ENCODE measurements at regions not wholly inside any gene's neighbourhood (a gene's known extent, or its start where the extent isn't known, plus 50 kb on each side); places are given as distances from the start of the nearest gene placed in this dataset.

DNA sequence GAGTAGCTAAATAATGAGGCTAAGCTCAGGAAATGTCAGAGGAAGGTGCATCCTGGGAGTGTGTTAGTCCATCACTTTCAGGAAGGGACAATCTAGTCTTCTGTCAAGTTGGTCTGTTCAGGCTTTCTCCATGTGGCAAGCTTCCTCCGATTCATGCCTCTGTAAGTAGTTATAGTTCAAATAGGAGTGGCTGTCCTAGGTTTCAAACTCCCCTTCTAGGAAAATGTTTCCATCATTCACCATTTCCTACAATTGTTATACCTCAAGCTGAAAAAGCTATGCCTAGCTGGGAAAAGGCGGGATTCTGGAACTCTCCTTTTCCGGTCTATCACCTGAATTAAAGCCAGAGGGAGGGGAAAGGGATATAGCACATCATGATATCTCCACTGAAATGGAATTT is 287.7 kb upstream of the ZSWIM2 start:
- peak in 1 of 2 donors; percentile 36 for DNase-seq

DNA sequence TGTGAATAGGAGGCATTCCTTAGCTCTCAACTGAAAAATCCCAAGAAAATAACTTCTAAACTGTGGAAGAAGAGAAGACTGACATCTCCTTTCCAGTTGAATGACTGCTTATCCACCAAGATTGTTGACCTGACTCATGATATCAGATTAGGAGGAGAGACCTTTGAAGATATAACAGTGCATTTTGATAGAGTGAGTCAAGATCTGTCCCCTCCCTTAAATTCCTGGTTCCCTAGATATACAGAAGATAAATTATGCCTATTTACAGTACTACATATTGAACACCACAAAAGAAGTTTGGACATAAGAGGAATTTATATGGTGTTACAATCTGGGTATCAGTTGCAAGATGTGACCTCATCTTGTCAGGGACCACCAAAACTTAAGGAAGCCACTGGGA is 285.3 kb upstream of the ZSWIM2 start:
- no peak for DNase-seq
- Histone ChIP-seq H3K9me3 (peaks cover 0 to 9% (median 0%) of the 10 kb centered on the region in 11 donors), H3K4me1 (peaks cover 0 to 11% (median 0%) of the 10 kb centered on the region in 9 donors), H3K27ac (no peak overlapping the region), H3K27me3 (no peaks in the 10 kb centered on the region), H3K36me3 (no peaks in the 10 kb centered on the region), H3K4me3 (no peak overlapping the region)
- ATAC-seq, result no peak
- intact Hi-C loops (cut with DNase I), result loop anchor here in 5 of 10 donors (10.0 kb wide), 4 partner anchors 160 to 320 kb away; no protein-coding TSS in a partner anchor
- TF ChIP-seq, protein P1, sequence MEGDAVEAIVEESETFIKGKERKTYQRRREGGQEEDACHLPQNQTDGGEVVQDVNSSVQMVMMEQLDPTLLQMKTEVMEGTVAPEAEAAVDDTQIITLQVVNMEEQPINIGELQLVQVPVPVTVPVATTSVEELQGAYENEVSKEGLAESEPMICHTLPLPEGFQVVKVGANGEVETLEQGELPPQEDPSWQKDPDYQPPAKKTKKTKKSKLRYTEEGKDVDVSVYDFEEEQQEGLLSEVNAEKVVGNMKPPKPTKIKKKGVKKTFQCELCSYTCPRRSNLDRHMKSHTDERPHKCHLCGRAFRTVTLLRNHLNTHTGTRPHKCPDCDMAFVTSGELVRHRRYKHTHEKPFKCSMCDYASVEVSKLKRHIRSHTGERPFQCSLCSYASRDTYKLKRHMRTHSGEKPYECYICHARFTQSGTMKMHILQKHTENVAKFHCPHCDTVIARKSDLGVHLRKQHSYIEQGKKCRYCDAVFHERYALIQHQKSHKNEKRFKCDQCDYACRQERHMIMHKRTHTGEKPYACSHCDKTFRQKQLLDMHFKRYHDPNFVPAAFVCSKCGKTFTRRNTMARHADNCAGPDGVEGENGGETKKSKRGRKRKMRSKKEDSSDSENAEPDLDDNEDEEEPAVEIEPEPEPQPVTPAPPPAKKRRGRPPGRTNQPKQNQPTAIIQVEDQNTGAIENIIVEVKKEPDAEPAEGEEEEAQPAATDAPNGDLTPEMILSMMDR (IDR thresholded peaks at IDR 0.05), result no peak

More for the DNA sequence above, 287.7 kb upstream of the ZSWIM2 start:
- ATAC-seq, result peak; percentile 34 to 93 (median 76)
- Histone ChIP-seq H3K27me3 (no peaks in the 10 kb centered on the region), H3K4me1 (peaks cover 0 to 11% (median 0%) of the 10 kb centered on the region in 9 donors), H3K36me3 (no peaks in the 10 kb centered on the region), H3K27ac (peak overlapping the region in 5 of 10 donors; percentile 23 to 72 (median 48)), H3K4me3 (no peak overlapping the region), H3K9me3 (peaks cover 0 to 13% (median 0%) of the 10 kb centered on the region in 11 donors)
- WGBS, 2 donors, result 71 to 73% methylated on average over 3 of the region's 3 CpGs
- intact Hi-C loops (cut with DNase I), result loop anchor here in 6 of 10 donors (5.0 to 10.0 kb wide), 6 partner anchors 158 to 318 kb away; partner anchors contain the start of gene CALCRL (in 2 of the 6)
- TF ChIP-seq, protein P1 (IDR thresholded peaks at IDR 0.05), result no peak

DNA sequence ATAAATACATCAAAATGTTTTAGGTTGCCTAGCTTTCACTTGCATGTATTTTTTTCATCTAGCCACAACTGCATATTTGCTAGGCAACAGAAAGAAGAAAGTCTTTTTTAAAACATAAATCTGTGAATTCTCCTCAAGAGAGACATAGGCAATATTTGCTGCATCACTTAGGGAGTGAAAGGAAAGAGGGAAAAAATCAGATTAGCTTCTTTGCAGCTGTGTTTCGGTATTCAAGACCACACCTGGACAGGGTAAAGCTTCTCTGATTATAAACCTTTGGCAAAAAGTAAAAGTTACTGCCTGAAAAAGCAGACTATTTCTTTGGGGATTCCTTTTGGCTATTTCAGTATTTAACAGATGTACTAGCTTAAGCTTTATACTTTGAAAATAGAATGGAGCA is 280.9 kb upstream of the ZSWIM2 start:
- Histone ChIP-seq H3K4me3 (no peak overlapping the region), H3K27me3 (no peaks in the 10 kb centered on the region), H3K36me3 (no peaks in the 10 kb centered on the region), H3K9me3 (peaks cover 0 to 3% (median 0%) of the 10 kb centered on the region in 11 donors), H3K4me1 (no peaks in the 10 kb centered on the region), H3K27ac (no peak overlapping the region)
- TF ChIP-seq, protein P1 (IDR thresholded peaks at IDR 0.05), result no peak
- WGBS, 2 donors, result 83% methylated on average over 1 of the region's 1 CpG
- intact Hi-C loops (cut with DNase I), result loop anchor here in 5 of 10 donors (10.0 kb wide), 4 partner anchors 165 to 325 kb away; no protein-coding TSS in a partner anchor
- ATAC-seq, result no peak
- DNase-seq, result no peak

DNA sequence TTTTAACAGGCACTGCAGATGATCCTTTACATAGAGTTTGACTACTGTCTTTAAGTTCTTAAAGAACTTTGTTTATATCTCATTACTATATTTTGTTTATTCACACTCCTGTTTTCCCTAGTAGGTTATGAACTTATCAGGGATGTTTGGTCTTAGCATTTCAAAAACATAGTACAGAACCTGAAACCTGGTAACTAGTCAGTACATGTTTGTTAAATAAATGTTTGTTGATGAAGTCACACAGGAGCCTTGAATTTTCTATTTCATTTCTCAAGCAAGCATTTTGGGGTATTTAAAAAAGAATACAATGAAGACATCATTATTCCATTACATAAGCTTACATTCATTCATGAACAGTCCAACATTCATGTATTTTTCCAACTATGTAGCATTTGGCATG is 280.3 kb upstream of the ZSWIM2 start:
- DNase-seq (no peak), ATAC-seq (no peak)
- Histone ChIP-seq H3K36me3 (no peaks in the 10 kb centered on the region), H3K27ac (no peak overlapping the region), H3K4me3 (no peak overlapping the region), H3K4me1 (no peaks in the 10 kb centered on the region), H3K9me3 (no peaks in the 10 kb centered on the region), H3K27me3 (no peaks in the 10 kb centered on the region)
- TF ChIP-seq, protein P1 (IDR thresholded peaks at IDR 0.05), result no peak
- intact Hi-C loops (cut with DNase I), result no loop called here
